HG03439 (cell line): ENCODE measurements at regions not wholly inside any gene's neighbourhood (a gene's known extent, or its start where the extent isn't known, plus 50 kb on each side); places are given as distances from the start of the nearest gene placed in this dataset.
"Not testable (repeated sequence)": the region's sequence is repeated elsewhere in the genome, so short reads cannot be mapped to it uniquely, and the experiment has no call there.

Experiments
- ATAC-seq: cut with Tn5 transposase; IDR thresholded peaks from one replicate; pipeline ENCODE4 v1.9.1; 2021; ENCODE audit warnings: mild to moderate bottlenecking, moderate library complexity; ENCODE audit not compliant: unreplicated experiment

DNA sequence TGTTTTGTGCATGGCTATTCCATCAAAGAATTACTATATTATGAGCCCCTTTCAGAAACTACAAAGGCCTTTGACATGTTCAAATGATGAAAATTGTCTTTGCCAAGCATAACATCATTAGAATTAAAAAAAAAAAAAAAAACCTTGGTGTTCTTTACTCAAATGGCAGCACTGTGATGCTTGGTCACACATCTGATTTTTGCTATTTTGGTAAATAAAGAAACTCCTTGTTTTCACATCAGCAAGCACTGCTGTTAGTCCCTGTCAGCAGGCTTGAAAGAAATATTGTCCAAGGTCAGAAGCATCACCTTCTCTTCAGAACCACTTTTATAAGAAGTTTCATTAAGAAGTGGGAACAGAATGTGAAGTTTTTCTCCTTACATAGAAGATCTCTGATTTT, 537.3 kb downstream of the MFSD1 start:
- no peak for ATAC-seq

GRCh38 chr3:159340877-159341500, 539.1 kb downstream of the MFSD1 start:
- ATAC-seq: no peak

- no peak for ATAC-seq
Measured at GRCh38 chr3:159346271-159346903, 544.5 kb downstream of the MFSD1 start.

DNA sequence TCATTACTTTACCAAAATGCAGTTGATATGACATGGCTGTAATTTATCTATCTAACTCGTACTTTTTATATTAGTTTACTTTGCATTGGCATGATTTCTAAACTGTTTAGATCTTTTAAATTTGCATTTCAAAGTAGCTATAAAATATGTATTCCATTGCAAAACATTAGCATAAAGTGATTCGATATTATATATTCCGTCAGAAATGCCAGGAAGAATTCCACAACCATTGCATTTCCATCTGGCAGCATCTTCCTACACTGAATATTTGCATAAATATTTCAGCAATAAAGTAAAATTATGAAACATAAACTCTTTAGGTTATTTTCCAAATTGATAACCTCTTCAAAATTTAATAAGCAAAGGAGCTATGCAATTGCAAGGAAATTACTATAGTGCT, 546.6 kb downstream of the MFSD1 start:
- ATAC-seq: no peak

GRCh38 chr3:159356606-159357005, 554.8 kb downstream of the MFSD1 start:
- no peak for ATAC-seq

DNA sequence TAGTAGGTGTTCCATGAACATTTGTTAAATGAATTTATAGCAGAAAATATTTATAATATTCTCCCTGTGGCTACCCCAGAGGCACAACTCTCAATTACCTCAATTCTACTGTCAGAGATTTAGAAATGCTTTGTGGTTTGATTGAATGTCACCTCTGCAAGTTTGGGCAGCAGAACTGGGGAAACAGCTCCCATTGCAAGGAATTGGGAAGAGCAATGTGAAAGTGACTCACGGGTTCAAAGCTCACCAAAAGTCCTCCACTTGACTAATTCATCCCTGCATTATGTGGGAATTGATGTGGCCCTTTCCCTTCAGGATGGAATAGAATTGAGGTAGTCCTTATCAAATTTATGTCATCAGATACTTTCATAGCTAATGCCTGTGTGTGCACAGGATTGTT, 562.7 kb downstream of the MFSD1 start:
- no peak for ATAC-seq

- ATAC-seq: no peak
Measured at GRCh38 chr3:159366476-159366875, 564.6 kb downstream of the MFSD1 start.

DNA sequence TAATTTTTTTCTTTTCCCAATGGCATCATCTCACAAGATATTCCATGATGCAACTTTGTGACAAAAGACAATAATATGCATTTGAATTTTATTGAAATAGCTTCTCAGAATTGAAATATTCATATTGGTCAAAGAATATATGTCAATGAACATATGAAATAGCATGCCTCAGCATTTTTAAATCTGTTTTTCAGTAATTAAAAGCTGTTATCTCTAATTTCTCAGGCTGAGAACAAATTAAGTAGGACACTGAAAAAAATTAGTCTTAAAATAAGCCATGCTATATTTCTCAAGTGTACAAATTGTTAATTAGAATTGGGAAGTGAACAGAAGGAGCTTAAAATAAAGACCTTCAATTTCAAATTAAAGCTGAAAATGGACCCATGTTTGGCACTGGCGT, 570.1 kb downstream of the MFSD1 start:
- no peak for ATAC-seq

GRCh38 chr3:159378396-159379194, 576.7 kb downstream of the MFSD1 start:
- no peak for ATAC-seq

DNA sequence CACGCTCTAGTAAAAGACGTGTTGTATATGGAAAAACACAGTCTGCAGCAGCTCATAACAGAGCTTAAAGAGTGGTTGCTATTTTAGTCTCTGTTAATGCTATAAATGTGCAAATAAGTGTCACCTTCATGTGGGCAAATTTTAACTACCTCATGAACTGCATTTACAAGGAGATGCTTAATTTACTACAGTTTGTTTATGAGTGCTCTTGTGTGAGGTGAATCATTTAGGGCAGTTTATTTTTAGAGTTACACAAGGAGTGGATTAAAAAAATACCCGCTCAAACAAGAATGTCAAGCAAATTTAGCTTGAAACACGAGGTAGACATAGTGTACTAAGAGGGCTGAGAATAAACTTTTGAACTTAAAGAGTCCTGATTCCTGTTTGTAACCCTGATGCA, 579.0 kb downstream of the MFSD1 start:
- no peak for ATAC-seq

GRCh38 chr3:159390656-159391212, 588.9 kb downstream of the MFSD1 start:
- no peak for ATAC-seq

- not testable (repeated sequence) for ATAC-seq
Measured at GRCh38 chr3:159397683-159398082, 591.0 kb upstream of the IL12A start.

DNA sequence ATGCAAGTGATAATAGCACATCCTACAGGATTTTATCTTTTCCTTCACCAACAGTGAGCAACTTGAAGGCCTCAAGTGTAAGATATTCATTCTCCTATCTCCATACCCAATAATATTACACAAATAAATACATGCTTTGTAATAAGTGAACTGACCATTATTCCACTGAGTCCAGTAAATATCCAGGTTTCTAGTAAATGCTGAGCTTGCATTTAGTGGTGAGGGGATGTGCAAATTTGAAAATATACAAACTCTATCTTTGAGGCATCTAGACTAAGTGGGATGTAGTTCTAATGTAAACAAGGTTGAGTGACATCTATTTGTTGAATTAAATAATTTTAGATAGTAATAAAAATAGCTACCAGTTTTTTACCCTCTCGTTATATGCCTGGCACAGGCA, 587.6 kb upstream of the IL12A start:
- ATAC-seq: no peak

- not testable (repeated sequence) for ATAC-seq
Measured at GRCh38 chr3:159409711-159410110, 578.9 kb upstream of the IL12A start.

- no peak for ATAC-seq
Measured at GRCh38 chr3:159413319-159413718, 575.3 kb upstream of the IL12A start.

DNA sequence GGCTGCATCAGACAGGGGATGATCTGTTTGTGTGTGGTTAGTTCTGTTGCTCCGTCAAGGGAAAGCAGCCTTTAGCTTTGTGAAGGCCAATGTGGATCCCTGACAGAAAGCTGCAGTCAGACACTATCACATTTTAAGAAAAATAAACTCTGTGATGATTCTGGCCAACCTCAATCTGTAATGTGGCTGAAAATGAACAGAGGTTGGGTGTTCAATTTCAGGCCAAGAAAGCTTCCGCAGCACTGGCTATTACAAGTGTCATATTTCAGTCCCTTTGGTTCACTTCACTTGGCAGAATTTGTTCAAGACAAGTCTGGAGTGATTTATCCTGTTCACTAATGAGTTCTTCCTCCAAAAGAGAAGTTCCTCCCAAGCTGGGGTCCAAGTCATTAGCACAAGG, 571.8 kb upstream of the IL12A start:
- ATAC-seq: no peak

DNA sequence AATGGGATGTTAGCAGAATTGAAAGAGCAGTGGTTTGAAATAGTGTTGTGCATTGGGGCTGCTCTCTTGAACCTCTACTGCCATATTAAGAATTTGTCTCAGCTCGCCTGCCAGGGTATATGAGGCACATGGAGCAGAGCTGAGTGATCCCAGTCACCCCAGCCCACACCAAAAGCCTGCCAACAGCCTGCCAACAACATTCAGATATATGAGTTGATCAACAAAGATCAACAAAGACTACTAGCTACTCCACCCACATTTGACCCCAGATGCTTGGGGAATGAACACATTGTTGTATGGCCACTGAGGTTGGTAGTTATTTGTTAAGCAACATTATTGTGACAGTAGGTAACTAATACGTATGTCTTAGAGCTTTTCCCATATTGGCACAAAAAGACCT, 570.9 kb upstream of the IL12A start:
- ATAC-seq: no peak

DNA sequence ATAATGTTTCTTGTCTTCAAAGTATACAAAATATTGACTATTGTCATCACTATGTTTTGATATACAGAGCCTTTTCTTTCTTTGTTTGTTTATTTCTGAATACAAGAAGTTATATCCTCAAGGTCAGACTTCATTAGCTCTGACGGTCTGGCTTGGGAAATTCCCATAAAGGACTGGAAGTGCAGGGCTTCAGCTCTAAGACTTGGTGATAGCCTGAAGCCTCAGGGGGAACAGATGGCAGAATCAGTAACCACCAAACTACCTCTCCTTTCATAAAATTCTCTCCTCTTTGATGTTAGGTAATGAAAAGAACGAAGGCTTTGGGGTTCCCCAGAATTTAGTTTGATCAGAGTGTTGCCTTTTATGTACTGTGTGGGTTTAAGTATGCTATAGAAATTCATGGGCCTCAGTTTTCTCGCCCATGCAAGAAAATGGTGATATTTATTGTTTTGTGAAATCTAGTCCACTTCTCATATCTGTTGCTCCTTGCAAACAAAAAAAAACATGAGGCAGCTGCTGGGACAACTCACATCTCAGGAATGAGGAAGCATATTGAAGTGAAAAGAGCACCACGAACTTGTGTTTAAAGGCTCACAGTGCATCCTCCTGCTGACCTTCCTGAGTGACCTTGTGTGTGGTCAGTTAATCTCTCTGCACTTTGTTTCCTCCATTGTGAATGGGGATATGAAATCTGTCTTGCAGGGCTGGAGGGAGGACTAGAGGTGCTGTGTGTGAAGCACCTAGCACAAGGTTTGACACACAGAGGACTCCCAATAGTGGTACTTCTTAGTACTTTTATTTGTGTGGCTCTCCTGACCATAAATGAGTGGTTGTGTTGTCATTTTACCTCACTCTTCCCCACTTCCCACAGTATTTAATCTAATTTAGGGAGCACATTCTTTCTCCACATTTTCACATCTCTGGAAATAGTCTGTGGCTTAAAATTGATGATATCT, 569.8 kb upstream of the IL12A start:
- no peak for ATAC-seq

- no peak for ATAC-seq
Measured at GRCh38 chr3:159429702-159430101, 558.9 kb upstream of the IL12A start.

DNA sequence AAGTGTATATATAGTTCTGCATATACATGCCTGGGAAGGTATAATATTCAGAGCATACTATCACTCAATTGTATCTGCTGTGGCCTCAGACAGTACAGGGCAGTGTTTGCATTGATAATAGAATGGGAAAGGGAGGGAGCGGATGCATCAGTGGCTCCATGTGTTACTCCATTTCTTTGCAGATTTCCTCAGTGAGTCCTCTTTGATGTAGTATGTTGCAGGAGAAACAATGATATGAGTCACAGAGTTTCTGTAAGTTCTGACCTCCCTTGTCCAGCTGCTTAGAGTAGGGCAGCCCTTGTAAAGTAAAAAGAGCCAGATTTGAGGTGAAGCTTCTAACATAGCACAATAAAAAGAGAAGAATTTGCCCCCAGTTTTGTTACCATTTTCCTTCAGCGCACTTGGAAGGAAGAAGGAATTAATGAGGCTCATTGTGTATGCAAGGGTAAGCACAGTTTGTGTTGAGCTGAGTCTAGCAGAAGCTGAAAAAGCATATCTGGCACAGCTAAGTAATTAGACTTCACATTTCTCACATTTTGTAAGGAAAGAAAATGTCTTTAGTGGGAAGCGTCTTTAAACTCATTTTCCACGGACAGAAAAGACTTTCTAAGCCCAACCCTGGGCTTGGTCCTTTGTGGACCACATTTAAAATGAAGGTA, 555.8 kb upstream of the IL12A start:
- ATAC-seq: no peak
